GM23338 (cell line): ENCODE measurements at regions not wholly inside any gene's neighbourhood (a gene's known extent, or its start where the extent isn't known, plus 50 kb on each side); places are given as distances from the start of the nearest gene placed in this dataset.
"Not testable (repeated sequence)": the region's sequence is repeated elsewhere in the genome, so short reads cannot be mapped to it uniquely, and the experiment has no call there.

Source experiments
- CTCF ChIP-seq, 2 experiments: fragments of 200-600 bp in 1 of 2; sonication (generic) in 1 of 2; conservative IDR thresholded peaks; 2 replicates each; pipeline versions ENCODE4 v1.5.1 to v1.6.1; 2016 to 2017; ENCODE audit warnings: antibody characterized with exemption in 2 of 2, low read depth in 2 of 2, mild to moderate bottlenecking in 2 of 2, moderate library complexity in 1 of 2
- EZH2 ChIP-seq: fragments of 200-600 bp; sonication (generic); IDR thresholded peaks from one replicate; pipeline ENCODE4 v1.8.0; 2017; ENCODE audit warnings: antibody characterized with exemption, mild to moderate bottlenecking, low read depth; ENCODE audit not compliant: unreplicated experiment
- ZNF462 ChIP-seq: fragments of 250-450 bp; sonication (Bioruptor Pico); IDR thresholded peaks from 2 replicates; pipeline ENCODE4 v1.5.0; 2020; ENCODE audit warnings: mild to moderate bottlenecking, moderate library complexity

- not testable (repeated sequence) for TF ChIP-seq CTCF (conservative IDR thresholded peaks at IDR 0.05; ENCODE audit: low read depth in 2 of 2); EZH2; ZNF462
Measured at GRCh38 chr15:77939026-77939425, 138.5 kb downstream of the TBC1D2B start.
